Stimulated activated naive B cell treated with anti-CD40 and anti-IgM and Interleukin-4, amounts not matched to agents 10 μg/mL and 1 μg/mL and 100 μg/mL, for 72 hours (primary cell): ENCODE measurements at regions not wholly inside any gene's neighbourhood (a gene's known extent, or its start where the extent isn't known, plus 50 kb on each side); places are given as distances from the start of the nearest gene placed in this dataset.

Experiments used
- ATAC-seq, 2 donors: fragments of 150-1000 bp; cut with Tn5 transposase; replicated peaks; 2 replicates each; pipeline ENCODE4 v1.10.0; 2021; ENCODE audit warnings: moderate library complexity in 1 of 2
- DNase-seq: peaks from one replicate; pipeline ENCODE4 v3.0.0; 2021
- H3K27ac Mint-ChIP-seq: one replicate; pipeline ENCODE4 v1.8.0; 2022; ENCODE audit warnings: mild to moderate bottlenecking, mixed read lengths
- H3K27me3 Mint-ChIP-seq, 2 donors: one replicate each; pipeline ENCODE4 v1.8.0; 2022; ENCODE audit warnings: mixed read lengths in 2 of 2
- H3K36me3 Mint-ChIP-seq, 2 donors: one replicate each; pipeline ENCODE4 v1.8.0; 2022; ENCODE audit warnings: mixed read lengths in 2 of 2, mild to moderate bottlenecking in 1 of 2
- H3K4me1 Mint-ChIP-seq, 2 donors: one replicate each; pipeline ENCODE4 v1.8.0; 2022; ENCODE audit warnings: mixed read lengths in 2 of 2, mild to moderate bottlenecking in 1 of 2
- H3K4me3 Mint-ChIP-seq, 2 donors: one replicate each; pipeline ENCODE4 v1.8.0; 2022; ENCODE audit warnings: mild to moderate bottlenecking in 2 of 2, mixed read lengths in 2 of 2, moderate library complexity in 1 of 2
- H3K9me3 Mint-ChIP-seq, 2 donors: one replicate each; pipeline ENCODE4 v1.8.0; 2022; ENCODE audit warnings: mixed read lengths in 2 of 2, mild to moderate bottlenecking in 1 of 2

DNA sequence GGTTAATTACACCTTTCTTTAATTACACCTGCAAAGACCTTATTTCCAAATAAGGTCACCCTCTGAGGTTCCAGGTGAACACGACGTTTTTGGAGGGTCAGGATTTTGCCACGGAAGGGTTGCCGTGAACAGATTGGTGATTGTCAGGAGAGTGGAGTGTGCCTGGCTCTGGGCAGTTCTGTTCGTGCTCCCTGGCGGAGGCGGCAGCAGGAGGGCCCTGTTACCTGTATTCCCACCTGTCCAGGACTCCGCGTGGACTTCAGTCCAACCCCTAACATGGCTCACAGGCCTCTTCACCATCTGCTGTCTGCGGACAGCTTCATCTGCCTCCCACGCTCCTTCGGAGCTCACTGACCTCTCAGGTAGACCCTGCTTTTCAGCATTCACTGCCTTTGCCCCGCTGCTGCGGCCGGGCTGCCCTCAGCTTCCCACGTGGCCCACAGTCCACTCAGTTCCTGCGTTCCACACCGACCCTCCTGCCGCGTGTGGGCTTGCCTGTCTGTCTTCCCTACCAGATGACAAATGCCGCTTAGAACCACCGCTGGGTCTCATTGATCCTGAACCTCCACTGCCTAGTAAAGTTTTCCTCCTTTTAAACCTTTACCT lies 187.5 kb upstream of the DIO3 start:
- Mint-ChIP-seq H3K27me3 (peaks cover 23 to 30% of the 10 kb centered on the region in 2 donors), H3K9me3 (no peaks in the 10 kb centered on the region)

DNA sequence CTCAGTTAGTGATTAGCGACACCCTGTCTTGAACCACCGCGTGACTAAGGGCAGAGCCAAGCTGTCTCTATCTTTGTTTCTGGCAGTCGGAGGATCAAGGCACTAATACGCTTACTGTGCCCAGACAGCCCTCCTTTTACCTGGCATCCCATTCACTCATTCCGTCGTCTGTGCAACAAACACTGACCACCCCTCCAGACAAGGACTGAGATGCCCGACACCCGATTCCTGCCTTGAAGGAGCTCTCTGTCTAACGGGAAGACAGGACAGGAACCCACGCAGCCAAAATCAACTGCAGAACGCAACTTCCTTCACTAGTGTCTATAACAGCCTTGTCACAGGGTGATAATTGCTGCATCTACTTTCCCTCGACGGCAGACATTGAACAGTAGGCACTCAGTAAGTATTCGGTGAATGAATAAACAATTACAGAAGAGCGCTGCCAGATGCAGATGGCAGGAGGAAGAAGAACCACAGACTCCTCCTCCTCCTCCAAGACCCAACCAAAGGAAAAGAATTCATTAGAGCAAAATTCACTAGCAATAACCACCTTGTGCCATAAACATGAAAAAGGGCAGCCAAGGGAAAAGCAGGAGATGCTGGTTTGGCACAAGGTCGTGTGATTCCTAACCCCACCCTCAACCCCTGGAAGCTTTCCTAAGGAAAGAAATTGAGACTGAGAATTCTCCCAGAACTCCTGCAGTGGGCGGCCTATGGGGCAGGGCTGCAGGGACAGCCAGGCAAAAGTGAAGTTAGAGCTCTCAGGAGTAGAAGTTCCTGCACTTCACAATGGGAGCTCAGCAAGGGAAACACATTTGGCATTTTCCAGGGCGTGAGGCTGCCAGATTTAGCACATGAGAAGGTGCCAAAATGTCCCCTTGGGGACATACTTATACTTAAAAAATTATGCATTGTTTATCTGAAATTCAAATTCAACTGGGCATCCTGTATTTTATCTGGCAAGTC lies 186.6 kb upstream of the DIO3 start:
- no peaks in the 10 kb centered on the region for H3K4me1 Mint-ChIP-seq
- peaks cover 23 to 30% of the 10 kb centered on the region in 2 donors for H3K27me3 Mint-ChIP-seq
- DNase-seq, result no peak
- no peaks in the 10 kb centered on the region for H3K36me3 Mint-ChIP-seq
- no peaks in the 10 kb centered on the region for H3K9me3 Mint-ChIP-seq
- H3K4me3 Mint-ChIP-seq, result no peak overlapping the region
- ATAC-seq, result no peak
- no peak overlapping the region for H3K27ac Mint-ChIP-seq

More for the DNA sequence above, 187.5 kb upstream of the DIO3 start:
- DNase-seq (no peak), ATAC-seq (no peak)
- H3K4me3 Mint-ChIP-seq, result no peak overlapping the region
- H3K4me1 Mint-ChIP-seq, result no peaks in the 10 kb centered on the region
- no peaks in the 10 kb centered on the region for H3K36me3 Mint-ChIP-seq
- H3K27ac Mint-ChIP-seq, result no peak overlapping the region

DNA sequence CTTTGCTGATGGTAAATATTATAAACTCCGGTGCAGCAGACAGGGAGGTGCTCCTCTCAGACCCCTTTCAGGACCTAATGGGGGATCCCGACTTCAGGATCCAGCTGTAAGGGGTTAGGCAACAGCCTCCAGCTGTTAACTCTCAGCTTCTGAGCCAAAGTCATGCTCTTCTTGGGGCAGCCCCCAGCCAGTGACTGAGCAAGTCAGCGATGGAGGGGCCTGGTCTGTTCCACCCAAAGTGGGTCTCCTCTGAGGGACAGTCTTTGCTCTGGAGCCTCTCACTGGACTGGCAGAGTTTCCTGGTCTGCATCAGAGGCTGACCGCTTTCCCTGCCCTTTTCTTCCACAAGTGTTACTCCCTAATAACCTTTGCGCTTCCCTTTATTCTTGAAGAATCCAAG lies 184.2 kb upstream of the DIO3 start:
- H3K9me3 Mint-ChIP-seq, result peaks cover 0 to 4% of the 10 kb centered on the region in 2 donors
- H3K4me3 Mint-ChIP-seq, result no peak overlapping the region

DNA sequence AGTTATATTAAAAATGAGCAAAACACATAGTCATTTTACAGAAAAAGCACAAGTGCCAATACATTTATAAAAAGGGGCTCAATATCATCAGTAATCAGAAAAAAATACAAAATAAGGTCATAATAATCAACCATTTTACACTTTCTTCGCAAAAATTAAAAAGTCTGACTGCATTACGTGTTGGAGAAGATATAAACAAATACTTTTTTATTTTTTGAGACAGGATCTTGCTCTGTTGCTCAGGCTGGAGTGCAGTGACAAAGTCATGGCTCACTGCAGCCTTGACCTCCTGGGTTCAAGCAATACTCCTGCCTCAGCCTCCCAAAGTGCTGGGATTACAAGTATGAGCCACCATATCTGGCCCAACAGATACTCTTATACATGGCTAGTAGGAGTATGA lies 181.5 kb upstream of the DIO3 start:
- DNase-seq (no peak), ATAC-seq (no peak)
- Mint-ChIP-seq H3K9me3 (peaks cover 11 to 15% of the 10 kb centered on the region in 2 donors), H3K4me1 (no peaks in the 10 kb centered on the region), H3K4me3 (no peak overlapping the region), H3K27me3 (peaks cover 6 to 9% of the 10 kb centered on the region in 2 donors), H3K36me3 (no peaks in the 10 kb centered on the region), H3K27ac (no peak overlapping the region)

More for the DNA sequence above, 184.2 kb upstream of the DIO3 start:
- Mint-ChIP-seq H3K4me1 (no peaks in the 10 kb centered on the region), H3K36me3 (no peaks in the 10 kb centered on the region), H3K27me3 (peaks cover 20 to 23% of the 10 kb centered on the region in 2 donors), H3K27ac (no peak overlapping the region)
- DNase-seq (no peak), ATAC-seq (no peak)

DNA sequence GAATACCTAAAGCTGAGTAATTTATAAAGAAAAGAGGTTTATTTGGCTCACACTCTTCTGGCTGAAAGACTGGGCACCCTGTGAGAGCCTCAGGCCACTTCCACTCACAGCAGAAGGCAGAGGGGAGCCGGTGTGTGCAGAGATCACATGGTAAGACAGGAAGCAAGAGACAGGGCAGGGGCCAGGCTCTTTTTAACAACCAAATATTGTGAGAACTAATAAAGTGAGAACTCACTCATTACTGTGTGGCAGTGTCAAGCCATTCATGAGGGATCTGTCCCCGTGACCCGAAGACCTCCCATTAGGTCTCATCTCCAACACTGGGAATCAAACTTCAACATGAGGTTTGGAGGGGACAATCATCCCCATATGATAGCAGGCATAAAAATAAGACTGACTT lies 180.8 kb upstream of the DIO3 start:
- H3K27me3 Mint-ChIP-seq, result peaks cover 1 to 6% of the 10 kb centered on the region in 2 donors
- peaks cover 11 to 18% of the 10 kb centered on the region in 2 donors for H3K9me3 Mint-ChIP-seq
- H3K4me1 Mint-ChIP-seq, result no peaks in the 10 kb centered on the region
- H3K27ac Mint-ChIP-seq, result no peak overlapping the region
- ATAC-seq (no peak), DNase-seq (no peak)
- no peak overlapping the region for H3K4me3 Mint-ChIP-seq
- no peaks in the 10 kb centered on the region for H3K36me3 Mint-ChIP-seq

DNA sequence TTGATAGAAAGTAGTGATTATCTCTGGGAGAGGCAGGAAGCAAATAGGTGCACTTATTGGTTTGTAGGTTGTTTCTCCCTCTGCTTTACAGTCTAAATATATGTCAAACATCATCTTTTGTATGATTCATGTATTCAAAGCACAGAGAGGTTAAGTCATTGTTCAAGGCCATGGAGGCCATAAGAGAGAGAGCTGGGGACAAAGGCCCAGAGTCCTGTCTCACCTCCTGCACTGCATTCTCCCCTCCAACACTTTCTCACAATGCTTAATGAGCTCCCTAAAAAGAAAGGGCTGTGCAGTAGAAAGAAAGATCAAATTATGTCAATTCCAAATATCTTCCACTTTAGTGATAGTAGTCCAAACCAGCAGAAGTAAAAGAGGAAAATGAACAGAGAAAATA lies 180.4 kb upstream of the DIO3 start:
- ATAC-seq, result no peak
- H3K4me1 Mint-ChIP-seq, result no peaks in the 10 kb centered on the region
- H3K27ac Mint-ChIP-seq, result no peak overlapping the region
- H3K27me3 Mint-ChIP-seq, result peaks cover 0 to 4% of the 10 kb centered on the region in 2 donors
- peaks cover 11 to 18% of the 10 kb centered on the region in 2 donors for H3K9me3 Mint-ChIP-seq
- H3K36me3 Mint-ChIP-seq, result no peaks in the 10 kb centered on the region
- no peak overlapping the region for H3K4me3 Mint-ChIP-seq
- DNase-seq, result no peak

DNA sequence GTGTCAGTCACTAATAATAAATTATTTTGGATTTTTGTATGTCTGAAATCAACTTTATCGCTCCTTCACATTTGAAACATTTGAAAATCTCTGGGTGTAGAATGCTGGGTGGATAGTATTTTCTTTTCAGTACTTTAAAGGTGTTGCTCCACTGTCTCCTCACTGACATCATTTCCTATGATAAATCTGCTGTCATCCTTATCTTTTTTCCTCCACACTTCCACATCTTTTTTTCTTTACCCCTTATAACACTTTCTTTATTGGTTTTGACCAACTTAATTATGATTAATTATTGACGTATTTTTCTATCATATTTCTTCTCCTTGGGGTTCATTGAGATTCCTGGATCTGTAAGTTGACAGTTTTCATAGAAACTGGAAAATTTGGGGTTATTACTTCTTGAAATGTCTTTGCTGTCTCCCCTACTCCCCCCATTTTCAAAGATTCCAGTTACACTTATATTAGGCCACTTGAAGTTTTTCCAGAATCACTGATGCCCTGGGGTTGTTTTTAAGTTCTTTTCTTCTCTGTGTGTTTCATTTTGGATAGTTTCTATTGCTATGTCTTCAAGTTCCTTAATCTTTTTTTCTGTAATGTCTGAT lies 177.5 kb upstream of the DIO3 start:
- H3K36me3 Mint-ChIP-seq, result no peaks in the 10 kb centered on the region
- peaks cover under 1 to 5% of the 10 kb centered on the region in 2 donors for H3K27me3 Mint-ChIP-seq
- H3K27ac Mint-ChIP-seq, result no peak overlapping the region
- no peaks in the 10 kb centered on the region for H3K4me1 Mint-ChIP-seq
- DNase-seq, result no peak
- no peak overlapping the region for H3K4me3 Mint-ChIP-seq
- peaks cover 15 to 18% of the 10 kb centered on the region in 2 donors for H3K9me3 Mint-ChIP-seq
- no peak for ATAC-seq

DNA sequence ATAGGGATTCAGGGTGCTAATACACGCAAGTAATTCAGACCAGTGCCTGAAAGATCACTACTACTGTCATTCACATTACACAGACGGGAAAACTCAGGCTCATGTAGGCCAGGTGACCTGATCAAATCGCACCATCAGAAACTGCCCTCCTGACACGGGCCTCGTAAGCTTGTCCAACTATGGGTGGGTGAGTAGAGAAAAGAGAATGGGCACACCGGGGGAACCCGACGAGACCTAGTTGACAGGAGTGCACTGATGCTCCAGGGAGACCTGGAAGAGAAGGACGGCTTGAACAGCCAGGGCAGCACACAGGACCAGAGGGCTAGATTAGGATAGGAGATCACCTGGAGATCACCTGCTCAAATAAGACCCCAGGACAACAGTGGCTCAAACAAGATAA lies 166.9 kb upstream of the DIO3 start:
- DNase-seq (no peak), ATAC-seq (no peak)
- Mint-ChIP-seq H3K4me1 (no peaks in the 10 kb centered on the region), H3K27me3 (peaks cover 35 to 44% of the 10 kb centered on the region in 2 donors), H3K36me3 (no peaks in the 10 kb centered on the region), H3K4me3 (no peak overlapping the region), H3K27ac (no peak overlapping the region), H3K9me3 (peaks cover 0 to 5% of the 10 kb centered on the region in 2 donors)

DNA sequence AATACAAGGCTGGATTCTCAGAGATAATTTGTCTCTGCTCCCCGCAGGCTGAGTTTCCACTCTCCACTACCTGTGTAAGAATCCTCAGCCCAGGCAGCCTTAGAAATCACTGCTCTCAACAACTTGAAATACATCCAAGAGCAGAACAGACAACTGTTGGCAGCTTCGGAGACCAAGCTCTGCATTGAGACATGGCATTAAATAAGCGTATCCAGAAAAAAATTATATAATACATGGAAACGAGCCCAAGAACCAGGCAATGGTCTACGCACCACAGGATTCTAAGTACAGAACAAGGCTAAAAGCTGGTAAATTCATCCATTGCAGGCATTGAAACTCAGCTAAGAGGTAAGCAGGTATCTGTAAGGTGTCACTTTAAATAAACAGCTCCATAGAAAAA lies 165.5 kb upstream of the DIO3 start:
- no peak overlapping the region for H3K27ac Mint-ChIP-seq
- H3K4me1 Mint-ChIP-seq, result peaks cover 8% of the 10 kb centered on the region in 2 donors
- no peak overlapping the region for H3K4me3 Mint-ChIP-seq
- no peaks in the 10 kb centered on the region for H3K36me3 Mint-ChIP-seq
- DNase-seq (no peak), ATAC-seq (no peak)
- H3K9me3 Mint-ChIP-seq, result peaks cover 0 to 5% of the 10 kb centered on the region in 2 donors
- H3K27me3 Mint-ChIP-seq, result peaks cover 48 to 55% of the 10 kb centered on the region in 2 donors

DNA sequence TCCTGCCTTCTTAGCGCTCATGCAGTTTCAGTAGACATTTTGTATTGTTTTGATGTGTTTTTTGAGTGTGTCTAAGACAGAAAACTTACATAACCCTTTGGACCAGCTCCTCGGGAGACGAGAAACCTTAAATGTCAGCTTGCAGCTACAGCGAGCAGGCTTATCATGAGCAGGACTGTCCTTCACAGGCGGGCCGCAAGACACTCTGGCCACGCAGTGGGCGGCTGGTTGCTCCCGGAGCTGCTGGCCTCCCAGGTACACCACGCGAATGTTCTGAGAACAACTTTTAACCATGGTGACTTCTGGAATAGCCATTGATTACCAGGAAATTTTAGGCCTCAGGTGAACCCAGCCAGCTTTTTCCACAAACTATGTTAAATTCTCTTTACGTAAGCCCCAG lies 164.1 kb upstream of the DIO3 start:
- H3K27ac Mint-ChIP-seq, result no peak overlapping the region
- no peak for ATAC-seq
- no peaks in the 10 kb centered on the region for H3K9me3 Mint-ChIP-seq
- peaks cover 49 to 54% of the 10 kb centered on the region in 2 donors for H3K27me3 Mint-ChIP-seq
- H3K4me1 Mint-ChIP-seq, result peaks cover 11 to 12% of the 10 kb centered on the region in 2 donors
- H3K4me3 Mint-ChIP-seq, result no peak overlapping the region
- H3K36me3 Mint-ChIP-seq, result no peaks in the 10 kb centered on the region
- DNase-seq, result no peak

DNA sequence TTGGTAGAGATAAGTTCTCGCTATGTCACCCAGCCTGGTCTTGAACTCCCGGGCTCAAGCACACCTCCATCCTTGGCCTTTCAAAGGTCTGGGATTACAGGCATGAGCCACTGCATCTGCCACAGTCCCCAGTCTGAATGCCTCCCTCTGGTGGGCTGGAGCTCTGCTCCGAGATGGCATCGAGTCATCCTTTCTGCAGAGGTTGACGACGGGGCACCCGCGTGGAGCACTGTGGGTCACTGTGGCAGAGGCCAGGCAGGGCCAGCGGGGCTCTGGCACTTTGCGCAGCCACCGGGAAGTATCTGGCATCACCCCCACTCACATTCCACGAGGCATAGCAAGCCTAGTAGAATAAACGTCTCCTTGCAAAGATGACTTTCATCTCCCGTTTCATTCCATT lies 163.3 kb upstream of the DIO3 start:
- no peak overlapping the region for H3K27ac Mint-ChIP-seq
- H3K9me3 Mint-ChIP-seq, result no peaks in the 10 kb centered on the region
- DNase-seq, result no peak
- peaks cover 11 to 12% of the 10 kb centered on the region in 2 donors for H3K4me1 Mint-ChIP-seq
- ATAC-seq, result no peak
- no peak overlapping the region for H3K4me3 Mint-ChIP-seq
- peaks cover 55 to 59% of the 10 kb centered on the region in 2 donors for H3K27me3 Mint-ChIP-seq
- no peaks in the 10 kb centered on the region for H3K36me3 Mint-ChIP-seq

DNA sequence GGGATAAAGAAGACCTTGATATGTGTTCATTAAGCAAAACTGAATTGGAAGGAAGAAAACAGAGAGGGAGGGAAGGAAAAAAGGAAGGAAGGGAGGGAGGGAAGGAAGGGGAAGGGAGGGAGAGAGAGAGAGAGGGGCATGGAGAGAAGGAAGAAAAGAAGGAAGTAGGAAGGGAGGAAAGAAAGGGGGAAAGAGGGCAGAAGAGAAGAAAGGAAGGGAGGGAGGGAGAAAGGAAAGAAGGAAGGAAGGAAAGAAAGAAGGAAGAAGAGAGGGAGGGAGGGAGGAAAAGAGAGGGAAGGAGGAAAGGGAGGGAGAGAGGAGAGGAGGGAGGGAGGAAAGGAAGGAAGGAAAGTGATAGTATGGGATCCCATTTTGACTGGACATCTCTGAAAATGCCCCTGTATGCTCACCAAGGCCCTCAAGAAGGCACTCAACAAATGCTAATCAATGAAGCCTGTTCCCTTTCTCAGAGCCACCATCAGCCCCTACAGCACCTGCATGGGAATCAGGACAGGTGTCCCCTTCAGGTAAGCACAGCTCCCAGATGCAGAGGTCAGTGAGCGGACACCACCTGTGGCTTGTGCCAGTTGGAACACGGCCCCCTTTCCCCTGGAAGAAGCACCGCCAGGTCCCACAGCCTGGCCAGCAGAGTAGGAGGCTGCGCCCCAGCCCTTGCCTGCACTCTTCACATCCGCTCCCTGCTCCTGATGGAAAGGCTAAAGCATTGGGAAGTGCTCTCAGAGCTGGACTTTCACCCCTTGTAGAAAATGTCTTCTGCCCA lies 161.4 kb upstream of the DIO3 start:
- Mint-ChIP-seq H3K9me3 (no peaks in the 10 kb centered on the region), H3K4me1 (peaks cover 11 to 12% of the 10 kb centered on the region in 2 donors), H3K27ac (no peak overlapping the region), H3K4me3 (no peak overlapping the region), H3K27me3 (peaks cover 46 to 57% of the 10 kb centered on the region in 2 donors), H3K36me3 (no peaks in the 10 kb centered on the region)
- DNase-seq (no peak), ATAC-seq (no peak)

DNA sequence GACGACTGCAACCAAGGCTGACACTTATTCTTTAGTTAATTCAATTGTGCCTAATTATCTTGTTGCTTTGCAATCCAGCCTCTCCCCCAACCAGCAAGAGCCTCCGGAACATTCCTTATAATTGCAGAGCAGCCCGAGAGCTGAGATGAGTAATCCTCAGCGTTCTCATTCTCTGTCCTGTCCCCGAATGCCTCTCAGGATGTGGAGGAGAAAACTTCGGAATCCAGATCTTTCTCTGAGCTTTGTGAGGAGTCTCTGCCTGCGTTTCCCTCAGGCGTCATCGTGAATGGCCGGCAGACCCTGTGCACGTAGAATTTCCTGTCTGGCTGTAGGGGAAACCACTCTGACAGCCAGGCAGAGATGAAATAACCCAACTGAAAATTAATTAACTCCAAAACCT lies 160.5 kb upstream of the DIO3 start:
- Mint-ChIP-seq H3K4me1 (peaks cover 11 to 12% of the 10 kb centered on the region in 2 donors), H3K4me3 (peak overlapping the region in 1 of 2 donors; percentile 46), H3K9me3 (no peaks in the 10 kb centered on the region), H3K27me3 (peaks cover 40 to 59% of the 10 kb centered on the region in 2 donors), H3K36me3 (no peaks in the 10 kb centered on the region), H3K27ac (no peak overlapping the region)
- DNase-seq, result no peak
- ATAC-seq, result no peak
